ENCODE measurements at regions not wholly inside any gene's neighbourhood (a gene's known extent, or its start where the extent isn't known, plus 50 kb on each side); places are given as distances from the start of the nearest gene placed in this dataset.

- no peak for DNase-seq (ENCODE audit: low read depth)
- TF ChIP-seq CTCF (IDR thresholded peaks at IDR 0.05; ENCODE audit: insufficient read depth, low read depth, low read length, missing control alignments): no peak
- H3K4me3 ChIP-seq (ENCODE audit: low read depth, low read length): no peak overlapping the region
Observed at GRCh38 chr9:85401998-85402397, 339.8 kb downstream of the AGTPBP1 start.

- TF ChIP-seq CTCF (IDR thresholded peaks at IDR 0.05; ENCODE audit: insufficient read depth, low read depth, low read length, missing control alignments): no peak
- H3K4me3 ChIP-seq (ENCODE audit: low read depth, low read length): no peak overlapping the region
- DNase-seq (ENCODE audit: low read depth): no peak
Observed at GRCh38 chr9:85397005-85397404, 344.7 kb downstream of the AGTPBP1 start.

- no peak for DNase-seq (ENCODE audit: low read depth)
- no peak for TF ChIP-seq CTCF (IDR thresholded peaks at IDR 0.05; ENCODE audit: insufficient read depth, low read depth, low read length, missing control alignments)
- no peak overlapping the region for H3K4me3 ChIP-seq (ENCODE audit: low read depth, low read length)
Observed at GRCh38 chr9:85392260-85392659, 349.5 kb downstream of the AGTPBP1 start.

DNA sequence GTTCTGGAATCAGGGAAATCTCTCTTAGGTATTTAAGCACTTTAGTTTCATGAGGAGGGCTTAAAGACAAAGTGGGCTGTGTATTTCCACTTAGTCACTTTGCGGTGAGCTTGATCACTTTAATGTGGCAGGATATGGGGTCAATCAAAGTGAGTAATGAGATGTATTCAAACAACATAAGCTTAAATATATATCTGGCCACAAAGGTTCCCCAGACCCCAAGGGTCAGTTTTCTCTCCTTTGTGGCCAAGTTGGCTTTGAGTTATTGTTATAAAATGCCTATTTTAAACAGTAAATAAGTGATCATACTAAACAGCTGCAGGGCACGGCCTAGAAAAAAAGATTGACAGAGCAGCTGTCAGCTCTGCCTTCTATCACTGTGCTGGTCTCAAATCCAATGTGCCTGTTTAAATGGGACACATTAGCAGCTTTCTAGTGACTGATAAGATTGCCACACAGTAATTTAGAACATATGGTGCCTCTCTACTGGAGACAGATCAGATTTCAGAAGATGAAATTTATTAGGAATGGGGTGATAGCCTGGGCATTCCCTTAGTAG, 363.9 kb downstream of the AGTPBP1 start:
- TF ChIP-seq CTCF (IDR thresholded peaks at IDR 0.05; ENCODE audit: insufficient read depth, low read depth, low read length, missing control alignments): no peak
- no peak overlapping the region for H3K4me3 ChIP-seq (ENCODE audit: low read depth, low read length)
- DNase-seq (ENCODE audit: low read depth): peak; percentile 15

DNA sequence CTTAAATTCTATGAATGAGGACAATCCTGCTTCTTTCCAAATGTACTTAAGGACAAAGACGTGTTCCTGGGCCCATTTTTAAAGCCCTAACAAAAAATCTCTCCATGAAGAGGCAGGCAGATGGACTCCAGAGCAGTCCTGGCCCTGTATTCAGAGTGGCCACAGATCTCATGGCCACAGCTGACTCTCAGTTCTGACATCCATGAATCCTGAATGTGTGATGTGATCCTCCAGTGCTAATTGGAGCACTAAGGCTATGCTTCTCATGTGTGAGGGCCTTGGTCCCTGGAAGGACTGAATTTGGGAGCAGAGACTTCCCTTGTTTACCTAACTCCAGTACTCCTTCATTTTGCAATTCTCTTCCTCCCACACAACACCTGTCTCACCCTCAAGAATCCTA, 373.0 kb downstream of the AGTPBP1 start:
- H3K4me3 ChIP-seq (ENCODE audit: low read depth, low read length): no peak overlapping the region
- no peak for DNase-seq (ENCODE audit: low read depth)
- TF ChIP-seq CTCF (IDR thresholded peaks at IDR 0.05; ENCODE audit: insufficient read depth, low read depth, low read length, missing control alignments): no peak

DNA sequence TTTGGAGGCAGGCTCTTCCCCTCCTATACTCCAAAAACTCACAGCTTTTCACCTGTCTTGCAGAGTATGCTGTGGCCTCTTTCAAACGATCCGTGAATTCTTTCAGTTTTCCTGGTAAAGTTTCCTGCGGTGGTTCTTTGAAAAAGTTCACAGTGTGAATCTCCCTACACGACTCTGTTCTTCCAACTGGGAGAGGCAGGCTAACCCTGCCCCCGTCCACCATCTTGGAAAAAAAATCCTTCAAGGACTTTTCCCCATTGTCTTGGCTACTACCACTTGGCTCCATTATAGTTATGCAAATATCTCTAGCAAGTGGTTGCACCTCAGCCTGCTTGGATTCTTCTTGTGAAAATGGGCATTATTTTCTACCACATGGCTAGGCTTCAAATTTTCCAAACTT, 382.6 kb downstream of the AGTPBP1 start:
- DNase-seq (ENCODE audit: low read depth): no peak
- H3K4me3 ChIP-seq (ENCODE audit: low read depth, low read length): no peak overlapping the region
- TF ChIP-seq CTCF (IDR thresholded peaks at IDR 0.05; ENCODE audit: insufficient read depth, low read depth, low read length, missing control alignments): no peak

DNA sequence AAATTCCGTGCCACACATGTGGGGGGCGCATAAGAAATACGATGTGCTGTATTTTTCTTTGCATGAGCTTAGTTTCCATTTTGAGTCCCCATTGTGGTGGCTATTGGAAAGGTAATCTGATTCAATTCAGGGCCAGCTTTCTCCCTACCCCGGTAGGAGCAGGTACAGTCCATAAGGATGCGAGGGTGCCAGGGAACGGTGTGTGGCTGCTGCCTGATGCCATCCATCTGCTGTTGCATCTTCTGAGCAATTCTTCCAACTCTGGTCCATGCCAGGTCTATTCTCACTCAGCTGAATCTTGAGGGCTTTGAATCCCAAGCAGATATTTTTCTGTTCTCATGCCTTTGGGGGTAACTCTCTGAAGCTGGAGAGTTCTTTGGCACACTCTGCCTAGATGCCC, 392.7 kb downstream of the AGTPBP1 start:
- H3K4me3 ChIP-seq (ENCODE audit: low read depth, low read length): no peak overlapping the region
- no peak for DNase-seq (ENCODE audit: low read depth)
- TF ChIP-seq CTCF (IDR thresholded peaks at IDR 0.05; ENCODE audit: insufficient read depth, low read depth, low read length, missing control alignments): no peak

All from GM12865 (cell line).